ENCODE measurements at regions not wholly inside any gene's neighbourhood (a gene's known extent, or its start where the extent isn't known, plus 50 kb on each side); places are given as distances from the start of the nearest gene placed in this dataset.

DNA sequence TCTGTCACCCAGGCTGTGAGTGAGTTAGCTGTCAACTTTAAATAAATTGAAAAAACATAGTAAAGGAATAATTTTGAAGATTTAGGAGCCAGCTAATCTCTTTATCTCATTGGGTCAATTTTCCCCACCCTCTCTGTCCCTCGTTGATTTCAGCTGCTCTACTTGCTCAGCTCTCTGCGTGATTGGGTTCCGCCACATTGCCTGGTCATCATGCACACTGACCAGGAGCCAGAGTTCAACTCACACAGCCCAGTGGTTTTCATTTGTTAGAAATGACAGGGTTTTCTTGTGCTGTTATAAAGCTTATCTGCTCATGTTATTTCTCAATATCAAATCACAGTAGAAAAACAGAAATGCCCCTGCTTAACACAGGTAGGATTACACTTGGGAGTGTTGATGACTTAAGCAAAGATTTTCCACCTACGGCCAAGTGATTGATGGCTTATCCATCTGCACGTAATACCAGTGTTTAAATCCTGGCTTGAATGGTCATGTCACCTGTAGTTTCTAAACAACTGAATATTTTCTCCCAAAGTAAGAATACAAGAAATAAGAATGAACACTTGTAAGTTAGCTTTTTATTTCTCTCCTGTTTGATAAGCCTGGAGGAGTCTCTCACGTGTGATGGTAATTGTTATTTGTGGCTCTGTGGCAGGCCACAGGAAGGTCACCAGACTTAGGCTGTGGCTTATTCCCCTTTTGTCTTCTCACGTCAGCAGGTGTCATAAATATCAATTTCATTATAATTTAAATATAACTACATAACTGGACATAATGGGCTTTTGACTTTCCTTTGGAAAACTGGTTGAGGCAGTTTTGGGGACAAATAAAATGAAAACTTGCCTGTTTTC is 367.2 kb upstream of the DDHD1 start:
- Histone ChIP-seq H3K27ac (replicated peaks) (no peak overlapping the region), H3K4me3 (replicated peaks; ENCODE audit: insufficient read depth, low read length) (no peak overlapping the region), H3K27me3 (ENCODE audit: insufficient read depth, poor library complexity, severe bottlenecking) (no peaks in the 10 kb centered on the region)
- TF ChIP-seq GABPA (IDR thresholded peaks at IDR 0.05; ENCODE audit: low read depth) (no peak), POLR2AphosphoS5 (IDR thresholded peaks at IDR 0.05; ENCODE audit: low read depth) (no peak), SPI1 (IDR thresholded peaks at IDR 0.05; ENCODE audit: borderline replicate concordance, low read depth) (no peak)
- TF ChIP-seq, protein P1, sequence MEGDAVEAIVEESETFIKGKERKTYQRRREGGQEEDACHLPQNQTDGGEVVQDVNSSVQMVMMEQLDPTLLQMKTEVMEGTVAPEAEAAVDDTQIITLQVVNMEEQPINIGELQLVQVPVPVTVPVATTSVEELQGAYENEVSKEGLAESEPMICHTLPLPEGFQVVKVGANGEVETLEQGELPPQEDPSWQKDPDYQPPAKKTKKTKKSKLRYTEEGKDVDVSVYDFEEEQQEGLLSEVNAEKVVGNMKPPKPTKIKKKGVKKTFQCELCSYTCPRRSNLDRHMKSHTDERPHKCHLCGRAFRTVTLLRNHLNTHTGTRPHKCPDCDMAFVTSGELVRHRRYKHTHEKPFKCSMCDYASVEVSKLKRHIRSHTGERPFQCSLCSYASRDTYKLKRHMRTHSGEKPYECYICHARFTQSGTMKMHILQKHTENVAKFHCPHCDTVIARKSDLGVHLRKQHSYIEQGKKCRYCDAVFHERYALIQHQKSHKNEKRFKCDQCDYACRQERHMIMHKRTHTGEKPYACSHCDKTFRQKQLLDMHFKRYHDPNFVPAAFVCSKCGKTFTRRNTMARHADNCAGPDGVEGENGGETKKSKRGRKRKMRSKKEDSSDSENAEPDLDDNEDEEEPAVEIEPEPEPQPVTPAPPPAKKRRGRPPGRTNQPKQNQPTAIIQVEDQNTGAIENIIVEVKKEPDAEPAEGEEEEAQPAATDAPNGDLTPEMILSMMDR (IDR thresholded peaks at IDR 0.05; ENCODE audit: insufficient read depth, low read length) = no peak
- TF ChIP-seq, protein P2, sequence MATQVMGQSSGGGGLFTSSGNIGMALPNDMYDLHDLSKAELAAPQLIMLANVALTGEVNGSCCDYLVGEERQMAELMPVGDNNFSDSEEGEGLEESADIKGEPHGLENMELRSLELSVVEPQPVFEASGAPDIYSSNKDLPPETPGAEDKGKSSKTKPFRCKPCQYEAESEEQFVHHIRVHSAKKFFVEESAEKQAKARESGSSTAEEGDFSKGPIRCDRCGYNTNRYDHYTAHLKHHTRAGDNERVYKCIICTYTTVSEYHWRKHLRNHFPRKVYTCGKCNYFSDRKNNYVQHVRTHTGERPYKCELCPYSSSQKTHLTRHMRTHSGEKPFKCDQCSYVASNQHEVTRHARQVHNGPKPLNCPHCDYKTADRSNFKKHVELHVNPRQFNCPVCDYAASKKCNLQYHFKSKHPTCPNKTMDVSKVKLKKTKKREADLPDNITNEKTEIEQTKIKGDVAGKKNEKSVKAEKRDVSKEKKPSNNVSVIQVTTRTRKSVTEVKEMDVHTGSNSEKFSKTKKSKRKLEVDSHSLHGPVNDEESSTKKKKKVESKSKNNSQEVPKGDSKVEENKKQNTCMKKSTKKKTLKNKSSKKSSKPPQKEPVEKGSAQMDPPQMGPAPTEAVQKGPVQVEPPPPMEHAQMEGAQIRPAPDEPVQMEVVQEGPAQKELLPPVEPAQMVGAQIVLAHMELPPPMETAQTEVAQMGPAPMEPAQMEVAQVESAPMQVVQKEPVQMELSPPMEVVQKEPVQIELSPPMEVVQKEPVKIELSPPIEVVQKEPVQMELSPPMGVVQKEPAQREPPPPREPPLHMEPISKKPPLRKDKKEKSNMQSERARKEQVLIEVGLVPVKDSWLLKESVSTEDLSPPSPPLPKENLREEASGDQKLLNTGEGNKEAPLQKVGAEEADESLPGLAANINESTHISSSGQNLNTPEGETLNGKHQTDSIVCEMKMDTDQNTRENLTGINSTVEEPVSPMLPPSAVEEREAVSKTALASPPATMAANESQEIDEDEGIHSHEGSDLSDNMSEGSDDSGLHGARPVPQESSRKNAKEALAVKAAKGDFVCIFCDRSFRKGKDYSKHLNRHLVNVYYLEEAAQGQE (IDR thresholded peaks at IDR 0.05; ENCODE audit: insufficient replicate concordance, low read depth) = no peak
- DNase-seq (ENCODE audit: low read depth in 1 of 2, low spot score in 1 of 2) = no peak

DNA sequence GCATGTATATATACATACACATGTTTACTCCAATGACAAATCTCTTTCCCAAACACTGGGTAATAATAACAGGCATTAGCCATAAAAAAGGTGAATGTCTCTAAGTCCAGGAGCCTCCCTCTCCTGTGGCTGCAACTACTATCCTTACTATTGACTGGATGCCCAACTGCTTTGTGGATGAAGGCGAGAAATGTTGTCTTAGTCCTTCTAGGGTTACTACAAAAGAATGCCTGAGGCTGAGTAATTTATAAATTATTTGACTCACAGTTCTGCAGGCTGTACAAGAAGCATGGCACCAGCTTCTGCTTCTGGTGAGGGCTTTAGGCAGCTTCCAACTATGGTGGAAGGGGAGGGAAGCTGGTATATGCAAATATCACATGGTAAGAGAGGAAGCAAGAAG is 366.0 kb upstream of the DDHD1 start:
- TF ChIP-seq, protein P1 (IDR thresholded peaks at IDR 0.05; ENCODE audit: insufficient read depth, low read length) = no peak
- TF ChIP-seq, protein P2 (IDR thresholded peaks at IDR 0.05; ENCODE audit: insufficient replicate concordance, low read depth) = no peak
- TF ChIP-seq SPI1 (IDR thresholded peaks at IDR 0.05; ENCODE audit: borderline replicate concordance, low read depth) (no peak), POLR2AphosphoS5 (IDR thresholded peaks at IDR 0.05; ENCODE audit: low read depth) (no peak), GABPA (IDR thresholded peaks at IDR 0.05; ENCODE audit: low read depth) (no peak)
- H3K4me3 ChIP-seq (replicated peaks; ENCODE audit: insufficient read depth, low read length) = no peak overlapping the region
- no peak for DNase-seq (ENCODE audit: low read depth in 1 of 2, low spot score in 1 of 2)
- no peaks in the 10 kb centered on the region for H3K27me3 ChIP-seq (ENCODE audit: insufficient read depth, poor library complexity, severe bottlenecking)
- no peak overlapping the region for H3K27ac ChIP-seq (replicated peaks)

DNA sequence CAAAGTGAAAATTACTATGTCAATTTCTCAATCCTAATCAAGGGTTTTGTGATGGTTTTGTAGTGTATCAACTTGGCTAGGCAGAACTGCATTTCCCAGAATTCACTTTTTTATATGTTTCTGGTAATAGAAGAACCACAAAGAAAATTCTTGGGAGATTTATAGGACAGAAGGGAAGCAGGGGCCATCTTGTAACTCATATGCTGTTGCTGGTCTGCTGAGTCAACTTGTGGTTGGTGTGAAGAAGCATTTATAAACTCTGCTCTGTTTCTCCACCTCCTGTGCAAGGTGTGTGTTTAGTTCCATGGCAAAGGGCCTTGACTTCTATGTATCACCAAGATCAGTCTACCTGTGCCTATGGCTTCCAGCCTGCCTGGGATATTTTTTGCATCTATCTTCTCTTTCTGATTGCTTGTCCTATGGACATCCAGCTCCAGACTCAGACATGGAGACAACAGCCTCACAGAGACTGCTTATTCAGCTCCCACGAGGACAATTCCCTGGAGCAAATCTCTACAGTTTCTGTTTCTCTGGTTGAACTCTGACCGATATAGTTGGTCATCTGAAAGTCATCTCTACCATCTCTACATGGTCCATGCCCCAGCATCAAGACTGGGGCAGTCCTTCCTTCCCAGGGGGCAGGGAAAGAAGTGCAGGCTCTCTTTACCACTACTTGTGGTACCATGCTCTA is 364.3 kb upstream of the DDHD1 start:
- no peak overlapping the region for H3K27ac ChIP-seq (replicated peaks)
- no peaks in the 10 kb centered on the region for H3K27me3 ChIP-seq (ENCODE audit: insufficient read depth, poor library complexity, severe bottlenecking)

More for the DNA sequence above, 364.3 kb upstream of the DDHD1 start:
- TF ChIP-seq, protein P1 (IDR thresholded peaks at IDR 0.05; ENCODE audit: insufficient read depth, low read length) = no peak
- TF ChIP-seq GABPA (IDR thresholded peaks at IDR 0.05; ENCODE audit: low read depth) = no peak
- no peak for TF ChIP-seq SPI1 (IDR thresholded peaks at IDR 0.05; ENCODE audit: borderline replicate concordance, low read depth)
- TF ChIP-seq POLR2AphosphoS5 (IDR thresholded peaks at IDR 0.05; ENCODE audit: low read depth) = no peak
- TF ChIP-seq, protein P2 (IDR thresholded peaks at IDR 0.05; ENCODE audit: insufficient replicate concordance, low read depth) = no peak
- no peak for DNase-seq (ENCODE audit: low read depth in 1 of 2, low spot score in 1 of 2)
- H3K4me3 ChIP-seq (replicated peaks; ENCODE audit: insufficient read depth, low read length) = no peak overlapping the region

Data from HL-60 (cell line).